Activated CD8-positive, alpha-beta T cell treated with anti-CD3 and anti-CD28 coated beads for 36 hours (primary cell): ENCODE measurements at regions not wholly inside any gene's neighbourhood (a gene's known extent, or its start where the extent isn't known, plus 50 kb on each side); places are given as distances from the start of the nearest gene placed in this dataset.

Source experiments
- ATAC-seq: fragments of 200-7000 bp; cut with Tn5 transposase; one replicate; pipeline ENCODE4 v1.10.0; 2021; ENCODE audit warnings: mild to moderate bottlenecking, moderate library complexity
- CTCF ChIA-PET: fragments of 350-600 bp; sonication (Branson Sonifier 250); formaldehyde crosslinking; loops from one replicate; lab custom pipeline; 2021; ENCODE audit warnings: antibody characterized with exemption; lab: Charles Lee
- POLR2A ChIA-PET: fragments of 350-600 bp; sonication (Branson Sonifier 250); formaldehyde crosslinking; loops from one replicate; lab custom pipeline; 2021; ENCODE audit warnings: antibody characterized with exemption; lab: Charles Lee
- DNase-seq: peaks from one replicate; pipeline ENCODE4 v3.0.0-alpha.2; 2020
- H3K27ac Mint-ChIP-seq: one replicate; pipeline ENCODE4 v1.8.0; 2021; ENCODE audit warnings: mild to moderate bottlenecking, mixed read lengths
- H3K27me3 Mint-ChIP-seq: one replicate; pipeline ENCODE4 v1.8.0; 2021; ENCODE audit warnings: mixed read lengths
- H3K36me3 Mint-ChIP-seq: one replicate; pipeline ENCODE4 v1.8.0; 2021; ENCODE audit warnings: low read depth, mixed read lengths
- H3K4me1 Mint-ChIP-seq: one replicate; pipeline ENCODE4 v1.8.0; 2021; ENCODE audit warnings: low read depth, mixed read lengths
- H3K4me3 Mint-ChIP-seq: one replicate; pipeline ENCODE4 v1.8.0; 2021; ENCODE audit warnings: mild to moderate bottlenecking, moderate library complexity, mixed read lengths
- H3K9me3 Mint-ChIP-seq: one replicate; pipeline ENCODE4 v1.8.0; 2021; ENCODE audit warnings: mixed read lengths
- CTCF ChIP-seq: fragments of 200-600 bp; IDR thresholded peaks from one replicate; pipeline ENCODE4 v1.8.0; 2022; ENCODE audit warnings: antibody characterized with exemption, mild to moderate bottlenecking
- intact Hi-C: fragments of 100-400 bp; cut with micrococcal nuclease; formaldehyde crosslinking; loops from one replicate; pipeline ENCODE4 v1.10.0; 2022

GRCh38 chr9:8025551-8025950 lies 226.0 kb upstream of the DMAC1 start:
- Mint-ChIP-seq H3K9me3 (peaks cover 2% of the 10 kb centered on the region), H3K27ac (no peak overlapping the region), H3K36me3 (no peaks in the 10 kb centered on the region), H3K4me3 (no peak overlapping the region), H3K4me1 (no peaks in the 10 kb centered on the region), H3K27me3 (no peaks in the 10 kb centered on the region)
- ChIA-PET CTCF (no interaction called here), POLR2A (no interaction called here)
- intact Hi-C loops, result loop anchor here (10.0 kb wide), 1 partner anchor 69 kb away; no protein-coding TSS in a partner anchor
- no peak for TF ChIP-seq CTCF
- ATAC-seq, result no peak
- DNase-seq, result no peak

DNA sequence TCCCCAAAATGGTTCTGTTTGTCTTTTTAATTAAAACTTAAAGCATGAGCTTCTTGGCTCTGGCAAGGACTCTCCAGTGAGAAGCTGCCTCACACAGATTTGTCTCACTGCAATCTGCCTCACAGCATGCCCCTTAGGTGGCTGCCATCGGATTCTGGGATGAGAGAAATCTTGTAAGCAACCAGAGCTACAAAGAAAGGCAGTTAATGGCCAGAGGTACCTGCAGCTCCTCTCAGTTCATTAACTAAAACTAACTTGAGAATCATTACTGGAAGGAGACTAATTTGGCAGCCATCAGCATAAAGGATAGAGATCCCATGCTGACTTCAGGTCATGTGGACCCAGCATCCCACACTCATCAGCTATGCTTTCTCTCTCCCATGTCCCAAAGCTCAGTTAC lies 220.6 kb upstream of the DMAC1 start:
- Mint-ChIP-seq H3K4me1 (no peaks in the 10 kb centered on the region), H3K27ac (no peak overlapping the region), H3K27me3 (no peaks in the 10 kb centered on the region), H3K9me3 (peaks cover 2% of the 10 kb centered on the region), H3K4me3 (no peak overlapping the region), H3K36me3 (no peaks in the 10 kb centered on the region)
- ATAC-seq, result no peak
- CTCF ChIA-PET, result no interaction called here
- intact Hi-C loops, result loop anchor here (10.0 kb wide), 1 partner anchor 75 kb away; no protein-coding TSS in a partner anchor
- POLR2A ChIA-PET, result no interaction called here
- TF ChIP-seq CTCF, result no peak
- no peak for DNase-seq

DNA sequence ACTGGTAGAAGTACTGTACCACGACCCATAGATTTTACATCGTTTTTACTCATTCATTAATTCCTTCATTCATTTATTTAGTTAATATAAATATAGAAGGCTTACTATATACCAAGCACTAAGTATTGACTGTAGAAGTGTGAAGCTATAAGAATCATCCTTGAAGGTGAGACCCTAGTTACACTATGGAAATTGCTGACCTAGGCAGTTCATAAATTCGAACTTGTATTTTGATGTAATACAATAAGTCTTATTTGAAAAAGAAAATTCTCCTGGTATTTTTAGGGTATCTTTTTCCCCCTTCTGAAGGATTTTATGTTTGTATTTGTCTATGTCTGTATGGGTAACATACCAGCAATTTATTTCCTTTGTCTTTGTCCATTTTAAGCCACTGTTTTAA lies 220.1 kb upstream of the DMAC1 start:
- no peak for ATAC-seq
- intact Hi-C loops, result loop anchor here (10.0 kb wide), 1 partner anchor 75 kb away; no protein-coding TSS in a partner anchor
- peaks cover 2% of the 10 kb centered on the region for H3K9me3 Mint-ChIP-seq
- CTCF ChIA-PET, result no interaction called here
- no peak for DNase-seq
- no peaks in the 10 kb centered on the region for H3K36me3 Mint-ChIP-seq
- POLR2A ChIA-PET, result no interaction called here
- no peak overlapping the region for H3K27ac Mint-ChIP-seq
- no peaks in the 10 kb centered on the region for H3K4me1 Mint-ChIP-seq
- no peaks in the 10 kb centered on the region for H3K27me3 Mint-ChIP-seq
- TF ChIP-seq CTCF, result no peak
- H3K4me3 Mint-ChIP-seq, result no peak overlapping the region

DNA sequence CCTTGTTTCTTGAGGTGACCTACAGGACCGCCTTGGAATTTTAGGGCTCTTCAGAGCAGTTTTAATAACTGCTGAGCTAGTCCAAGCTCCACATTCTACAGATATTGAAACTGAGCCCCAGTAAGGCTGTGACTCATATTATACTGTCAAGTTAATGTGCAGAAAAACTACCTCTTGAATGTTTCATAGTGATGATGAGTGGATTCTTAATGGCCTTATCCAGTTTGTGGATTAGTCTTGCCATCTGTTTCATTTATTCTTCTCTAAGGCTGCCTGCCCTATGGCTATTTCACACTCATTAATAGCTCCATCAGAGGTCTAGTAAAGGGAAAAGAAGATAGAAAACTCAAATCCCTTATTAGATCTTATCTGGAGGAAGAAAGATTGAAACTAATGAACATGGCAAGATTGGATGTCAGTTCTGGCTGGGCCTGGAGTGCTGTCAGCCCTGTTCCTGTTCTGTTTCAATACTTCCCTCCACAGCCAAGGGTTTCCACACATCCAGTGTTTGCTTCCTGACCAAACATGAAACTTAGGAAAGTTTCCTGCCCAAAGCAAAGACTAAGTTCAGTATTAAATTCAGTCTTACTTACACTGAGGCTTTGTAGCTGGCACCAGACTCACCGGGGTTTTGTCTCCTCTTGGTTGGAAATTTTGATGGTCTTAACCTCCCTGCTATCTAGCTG lies 215.6 kb upstream of the DMAC1 start:
- ATAC-seq, result no peak
- Mint-ChIP-seq H3K27ac (no peak overlapping the region), H3K36me3 (no peaks in the 10 kb centered on the region), H3K4me1 (no peaks in the 10 kb centered on the region), H3K4me3 (no peak overlapping the region), H3K9me3 (no peaks in the 10 kb centered on the region), H3K27me3 (no peaks in the 10 kb centered on the region)
- intact Hi-C loops, result no loop called here
- no peak for DNase-seq
- TF ChIP-seq CTCF, result no peak
- CTCF ChIA-PET, result no interaction called here
- POLR2A ChIA-PET, result no interaction called here

GRCh38 chr9:8012986-8013385 lies 213.4 kb upstream of the DMAC1 start:
- Mint-ChIP-seq H3K27ac (no peak overlapping the region), H3K4me3 (no peak overlapping the region), H3K36me3 (no peaks in the 10 kb centered on the region), H3K27me3 (no peaks in the 10 kb centered on the region), H3K9me3 (no peaks in the 10 kb centered on the region), H3K4me1 (no peaks in the 10 kb centered on the region)
- no peak for TF ChIP-seq CTCF
- intact Hi-C loops, result no loop called here
- ChIA-PET POLR2A (no interaction called here), CTCF (no interaction called here)
- no peak for DNase-seq
- ATAC-seq, result no peak
